Activated CD4-positive, alpha-beta T cell treated with anti-CD3 and anti-CD28 coated beads for 48 hours (primary cell): ENCODE measurements at regions not wholly inside any gene's neighbourhood (a gene's known extent, or its start where the extent isn't known, plus 50 kb on each side); places are given as distances from the start of the nearest gene placed in this dataset.

Experiments used
- DNase-seq: peaks from one replicate; pipeline ENCODE4 v3.0.0-alpha.2; 2020

GRCh38 chr18:79611040-79611681 lies 68.4 kb upstream of the CTDP1 start:
- no peak for DNase-seq

DNA sequence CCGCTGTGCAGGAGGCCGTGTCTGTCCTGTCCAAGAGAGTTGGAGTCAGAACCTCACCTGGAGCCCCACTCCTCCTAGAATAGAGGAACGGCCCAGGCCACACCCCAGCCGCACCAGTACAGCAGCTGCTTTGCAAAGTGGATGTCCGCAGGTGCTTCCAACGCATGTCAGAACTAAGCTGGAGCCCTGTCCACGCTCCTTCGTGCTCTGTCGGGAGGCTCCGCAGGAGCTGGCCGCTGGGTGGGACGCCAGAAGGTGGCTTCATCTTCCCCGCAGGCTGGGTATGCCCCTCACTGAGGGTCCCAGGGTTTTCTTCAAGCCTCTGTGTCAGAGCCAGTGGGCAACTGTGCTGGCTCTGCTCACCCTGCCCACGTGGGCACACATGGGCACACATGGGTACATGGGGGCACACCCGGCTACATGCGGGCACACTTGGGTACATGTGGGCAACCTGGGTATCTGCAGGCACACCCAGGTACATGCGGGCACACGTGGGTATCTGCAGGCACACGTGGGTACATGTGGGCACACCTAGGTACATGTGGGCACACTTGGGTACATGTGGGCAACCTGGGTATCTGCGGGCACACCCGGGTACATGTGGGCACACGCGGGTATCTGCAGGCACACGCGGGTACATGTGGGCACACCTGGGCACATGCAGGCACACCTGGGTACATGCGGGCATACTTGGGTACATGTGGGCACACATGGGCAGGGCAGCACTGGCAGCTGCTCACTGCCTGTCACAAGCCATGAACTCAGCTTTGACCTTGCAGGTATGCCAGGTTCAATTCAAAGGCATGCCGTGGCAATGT lies 67.1 kb upstream of the CTDP1 start:
- no peak for DNase-seq

GRCh38 chr18:79613186-79613931 lies 66.2 kb upstream of the CTDP1 start:
- DNase-seq, result no peak

DNA sequence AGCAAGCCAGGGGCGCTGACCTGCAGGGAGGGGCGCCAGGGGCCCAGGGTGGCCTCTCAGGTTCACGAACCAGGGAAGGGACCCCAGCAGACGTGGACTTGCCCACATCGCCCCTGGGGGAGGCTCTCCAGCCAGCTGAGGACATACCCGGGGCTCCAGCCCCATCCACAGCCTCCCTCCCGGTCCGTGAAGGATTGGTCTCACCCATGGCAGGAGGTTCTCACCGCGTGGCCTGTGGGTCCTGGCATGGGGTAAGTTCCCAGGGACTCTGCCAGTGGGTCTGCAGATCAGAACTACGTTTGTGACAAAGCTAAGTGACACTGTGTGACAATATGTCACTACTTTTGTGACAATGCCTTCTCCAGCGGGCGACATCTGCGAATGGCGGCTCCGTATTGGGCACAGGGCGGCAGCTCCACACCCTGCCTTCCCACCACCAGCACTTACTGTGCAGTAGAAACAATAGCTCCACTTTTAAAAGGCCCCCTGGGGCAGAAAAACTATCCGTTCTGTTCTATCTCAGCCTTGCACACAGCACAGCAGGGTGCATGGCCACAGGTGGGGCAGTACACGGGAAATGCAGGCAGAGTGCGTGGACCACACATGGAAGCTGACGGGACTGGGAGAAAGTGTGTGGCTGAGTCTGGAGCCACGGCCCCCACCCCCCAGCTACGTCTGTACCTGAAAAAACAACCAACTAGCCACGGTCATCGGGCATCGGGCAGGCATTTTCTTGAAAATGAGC lies 65.2 kb upstream of the CTDP1 start:
- DNase-seq, result no peak

GRCh38 chr18:79615091-79615490 lies 64.5 kb upstream of the CTDP1 start:
- no peak for DNase-seq

DNA sequence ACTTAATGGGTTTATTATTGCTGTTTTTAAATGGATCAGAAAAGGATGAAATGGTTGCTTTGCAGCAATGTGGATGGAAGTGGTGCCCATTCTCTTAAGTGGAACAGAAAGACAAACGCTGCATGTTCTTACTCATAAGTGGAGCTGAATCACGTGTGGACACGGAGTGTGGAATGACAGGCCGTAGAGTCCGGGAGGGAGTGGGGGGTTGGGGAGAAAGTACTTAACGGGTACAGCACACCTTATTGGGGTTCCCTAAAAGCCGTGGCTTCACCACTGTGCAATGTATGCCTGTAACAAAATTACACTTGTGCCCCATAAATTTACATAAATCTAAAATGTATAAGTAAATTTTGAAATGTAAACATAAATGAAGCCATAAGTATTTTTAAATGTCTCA lies 64.0 kb upstream of the CTDP1 start:
- no peak for DNase-seq

DNA sequence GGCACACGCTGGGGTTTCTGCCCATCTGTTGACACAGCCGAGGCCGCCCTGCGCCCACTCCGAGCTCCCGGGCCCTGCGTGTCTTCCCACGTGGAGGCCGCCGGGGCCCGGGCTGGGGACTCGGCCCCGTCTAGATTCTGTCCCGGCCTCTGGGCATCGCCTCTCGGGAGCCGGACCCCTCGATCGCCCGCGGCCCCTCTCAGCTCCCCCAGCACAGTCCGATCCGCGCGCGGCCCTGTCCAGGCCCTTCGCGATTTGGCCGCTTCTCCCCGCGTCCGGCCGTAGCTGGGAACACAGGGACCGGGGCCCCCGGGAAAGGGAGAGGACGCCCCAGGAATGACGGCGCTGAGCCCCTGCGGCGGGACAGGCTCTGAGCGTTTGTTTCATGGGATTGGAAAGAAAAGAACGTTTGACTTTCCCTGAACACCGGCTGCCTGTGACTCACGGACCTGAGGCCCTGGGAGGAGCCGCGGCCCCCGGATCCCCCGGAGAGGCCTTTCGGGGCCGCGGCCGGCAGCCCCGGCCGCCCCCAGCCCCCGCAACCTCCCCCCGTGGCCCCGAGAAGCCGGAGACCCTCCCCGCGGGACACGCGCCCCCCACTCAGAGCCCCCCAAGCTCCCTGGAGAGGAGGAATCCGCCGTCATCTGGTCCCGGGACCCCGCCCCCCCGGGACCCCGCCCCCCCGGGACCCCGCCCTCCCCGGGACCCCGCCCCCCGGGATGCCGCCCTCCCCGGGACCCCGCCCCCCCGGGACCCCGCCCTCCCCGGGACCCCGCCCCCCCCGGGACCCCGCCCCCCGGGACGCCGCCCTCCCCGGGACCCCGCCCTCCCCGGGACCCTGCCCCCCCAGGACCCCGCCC lies 62.7 kb upstream of the CTDP1 start:
- no peak for DNase-seq

DNA sequence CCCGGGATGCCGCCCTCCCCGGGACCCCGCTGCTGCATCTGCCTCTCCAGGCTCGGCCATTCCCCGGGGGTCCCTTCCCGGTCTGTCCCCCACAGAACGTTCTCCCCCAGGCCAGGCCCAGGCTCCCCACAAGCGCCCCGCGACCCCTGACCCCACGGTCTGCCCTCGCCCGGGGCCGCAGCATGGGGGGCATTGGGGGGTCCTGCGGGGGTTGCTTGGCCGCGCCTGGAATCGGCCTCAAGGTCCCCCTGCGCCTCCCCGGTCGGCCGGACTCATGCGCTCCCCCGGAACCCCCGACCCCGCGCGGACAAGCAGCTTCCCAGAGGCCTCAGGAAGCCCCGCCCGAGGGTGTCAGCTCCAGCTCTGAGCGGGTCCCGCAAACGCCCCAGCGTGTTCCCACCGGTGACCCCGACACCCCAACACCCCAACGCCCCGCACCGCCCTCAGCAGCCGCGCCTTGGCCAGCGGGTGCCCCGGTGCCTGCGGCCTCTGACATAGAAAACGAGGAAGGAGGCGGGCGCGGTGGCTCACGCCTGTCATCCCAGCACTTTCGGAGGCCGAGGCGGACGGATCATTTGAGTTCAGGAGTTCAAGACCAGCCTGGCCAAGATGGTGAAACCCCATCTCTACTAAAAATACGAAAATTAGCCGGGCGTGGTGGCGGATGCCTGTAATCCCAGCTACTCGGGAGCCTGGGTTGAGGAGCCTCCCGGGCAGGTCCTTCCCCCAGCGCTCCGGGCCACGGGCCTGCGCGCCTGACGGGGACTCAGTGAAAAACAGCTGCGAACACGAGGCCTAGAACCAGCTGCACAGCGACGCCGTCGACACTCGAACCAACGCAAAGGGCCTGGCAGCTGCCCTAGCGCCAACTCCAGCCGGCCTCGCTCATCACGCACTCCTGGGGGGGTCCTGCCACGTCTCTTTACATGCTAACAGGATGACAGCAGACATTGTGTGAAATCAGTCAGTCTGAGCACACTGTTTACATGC lies 61.8 kb upstream of the CTDP1 start:
- no peak for DNase-seq

DNA sequence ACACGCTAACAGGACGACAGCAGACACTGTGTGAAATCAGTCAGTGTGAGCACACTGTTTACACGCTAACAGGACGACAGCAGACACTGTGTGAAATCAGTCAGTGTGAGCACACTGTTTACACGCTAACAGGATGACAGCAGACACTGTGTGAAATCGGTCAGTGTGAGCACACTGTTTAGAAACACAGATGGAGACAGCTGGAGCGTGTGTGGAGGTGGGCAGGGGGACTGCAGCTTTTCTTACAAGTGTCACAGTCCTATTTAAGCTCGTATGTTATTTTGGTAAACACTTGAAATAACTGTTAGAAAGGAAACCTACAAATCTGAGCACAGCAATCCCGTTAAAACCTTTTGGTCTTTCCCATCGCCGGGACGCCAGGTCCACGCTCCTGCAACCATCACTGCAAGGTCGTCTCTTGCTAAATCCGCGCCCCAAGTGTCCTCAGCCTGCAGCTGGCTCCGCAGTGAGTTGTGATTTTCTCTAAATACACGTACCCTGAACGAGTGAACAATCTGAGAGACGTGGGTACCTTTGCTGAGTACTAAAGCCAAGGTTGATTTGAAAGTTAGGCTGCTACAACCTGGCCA lies 58.9 kb upstream of the CTDP1 start:
- DNase-seq, result no peak

DNA sequence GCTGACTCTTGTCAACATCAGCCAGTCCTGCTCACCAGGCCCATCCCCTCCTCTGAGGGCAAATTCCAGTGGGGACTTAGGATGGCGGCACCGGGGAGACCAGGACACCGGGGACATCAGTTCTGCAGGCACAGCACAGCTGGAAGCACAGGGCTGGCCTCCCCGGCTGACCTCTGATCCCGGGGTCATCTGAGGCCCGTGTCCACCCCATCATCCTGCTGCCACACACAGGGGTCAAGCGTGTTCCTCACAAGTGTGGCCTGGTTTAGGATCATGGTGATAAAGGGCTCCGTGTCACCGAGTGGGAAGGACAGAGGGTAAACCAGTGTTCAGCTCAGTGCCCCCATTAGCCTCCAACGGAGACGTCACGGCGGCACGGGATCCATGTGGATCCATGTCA lies 58.1 kb upstream of the CTDP1 start:
- DNase-seq, result no peak

DNA sequence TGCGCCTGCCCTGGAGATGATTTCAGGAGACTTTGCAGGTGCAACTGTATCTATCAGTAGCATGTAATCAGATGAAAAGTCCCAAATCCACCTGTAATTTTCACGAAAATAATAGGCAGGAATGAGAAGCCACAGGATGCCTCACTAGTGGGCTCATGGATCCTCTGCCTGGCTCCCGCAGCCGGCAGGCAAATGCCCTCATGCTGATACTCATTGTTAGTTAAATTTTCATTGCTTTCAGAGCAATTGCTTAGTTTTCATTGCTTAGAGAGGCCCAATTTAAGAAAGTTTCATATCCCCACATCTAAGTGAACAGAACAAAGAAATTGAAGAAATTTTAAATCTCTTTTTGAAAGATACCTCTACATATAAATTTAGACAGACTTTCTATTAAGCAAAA lies 57.6 kb upstream of the CTDP1 start:
- DNase-seq, result no peak

DNA sequence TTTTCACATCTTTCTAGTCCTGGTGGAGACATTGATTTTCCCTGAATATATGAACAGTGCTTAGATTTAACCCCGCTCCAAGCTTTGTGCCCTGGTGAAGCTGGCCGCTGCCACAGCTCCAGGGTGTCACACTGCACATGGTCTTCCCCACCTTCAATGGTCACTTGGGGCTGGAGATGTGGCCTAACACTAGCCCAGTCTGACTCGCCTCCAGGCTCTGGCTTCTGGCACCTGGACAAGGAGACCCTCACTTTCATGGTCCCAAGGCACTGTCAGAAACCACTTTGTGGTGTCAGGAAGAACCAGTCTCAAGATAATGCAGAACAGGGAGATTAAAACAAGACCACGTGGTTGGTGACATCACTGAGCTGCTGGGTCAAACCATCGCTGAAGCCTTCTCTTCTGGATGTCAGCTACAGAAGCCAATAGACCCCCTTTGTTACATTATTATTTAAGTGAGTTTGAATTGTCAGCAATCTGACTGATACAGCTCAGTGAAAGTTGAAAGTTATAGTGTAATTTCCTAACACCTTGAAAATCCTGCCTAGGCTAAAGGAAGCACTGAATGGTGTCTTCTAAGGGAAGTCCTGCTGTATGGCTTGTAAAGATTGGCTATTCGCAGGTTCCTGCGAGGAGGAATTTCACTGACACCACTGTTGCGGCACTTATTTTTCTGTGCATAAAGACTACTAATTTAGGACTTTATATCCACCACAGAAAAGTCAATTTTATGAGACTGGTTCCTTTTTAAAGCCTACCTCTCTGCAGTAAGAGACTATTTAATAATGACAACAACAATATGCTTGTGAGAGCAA lies 55.0 kb upstream of the CTDP1 start:
- no peak for DNase-seq

DNA sequence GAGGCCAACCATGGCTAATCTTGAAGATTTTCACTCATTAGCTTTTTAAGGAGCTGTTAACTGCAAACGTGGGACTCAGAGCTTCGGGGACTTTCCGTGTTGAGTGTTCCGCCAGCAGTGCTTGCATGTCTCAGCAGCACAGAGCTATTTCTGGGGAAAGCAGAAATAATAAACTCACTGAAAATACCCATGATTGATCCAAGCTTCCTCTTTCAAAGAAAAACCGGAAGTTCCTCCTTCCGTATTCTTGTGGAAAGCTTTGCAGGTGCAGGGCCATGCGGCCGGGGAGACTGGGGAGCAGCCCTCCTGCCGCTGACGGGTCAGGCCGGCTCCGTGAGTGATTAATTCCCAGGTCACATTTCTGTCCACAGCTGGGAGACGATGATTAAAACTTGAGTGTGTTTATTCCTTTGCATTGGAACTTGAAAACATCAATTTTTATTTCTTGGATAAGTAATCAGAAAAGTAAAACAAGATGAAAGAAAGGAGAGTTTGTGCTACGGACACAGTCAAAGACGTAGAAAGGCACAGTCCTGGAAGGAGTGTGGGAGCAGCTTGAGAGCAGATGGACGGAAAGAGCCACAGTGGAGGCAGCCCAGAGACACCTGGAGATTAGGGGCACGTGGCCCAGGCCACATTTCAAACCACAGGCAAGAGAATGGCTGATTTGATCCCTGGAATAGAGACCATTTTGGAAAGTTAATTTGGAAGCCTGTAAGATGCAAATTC lies 54.2 kb upstream of the CTDP1 start:
- DNase-seq, result peak; percentile 20

GRCh38 chr18:79625924-79626561 lies 53.6 kb upstream of the CTDP1 start:
- no peak for DNase-seq

GRCh38 chr18:79626905-79627749 lies 52.5 kb upstream of the CTDP1 start:
- no peak for DNase-seq

- no peak for DNase-seq
These were observed 51.8 kb upstream of the CTDP1 start for GRCh38 chr18:79627750-79628294.
